Stimulated activated CD4-positive, alpha-beta T cell treated with anti-CD3 and anti-CD28 coated beads, Interleukin-1b, Interleukin-23, amount 100 ng/mL, for 4 hours (primary cell): ENCODE measurements at regions not wholly inside any gene's neighbourhood (a gene's known extent, or its start where the extent isn't known, plus 50 kb on each side); places are given as distances from the start of the nearest gene placed in this dataset.

Source experiments
- DNase-seq, 2 donors: peaks; one replicate each; pipeline ENCODE4 v3.0.0-alpha.2; 2020; ENCODE audit warnings: low read depth in 2 of 2

DNA sequence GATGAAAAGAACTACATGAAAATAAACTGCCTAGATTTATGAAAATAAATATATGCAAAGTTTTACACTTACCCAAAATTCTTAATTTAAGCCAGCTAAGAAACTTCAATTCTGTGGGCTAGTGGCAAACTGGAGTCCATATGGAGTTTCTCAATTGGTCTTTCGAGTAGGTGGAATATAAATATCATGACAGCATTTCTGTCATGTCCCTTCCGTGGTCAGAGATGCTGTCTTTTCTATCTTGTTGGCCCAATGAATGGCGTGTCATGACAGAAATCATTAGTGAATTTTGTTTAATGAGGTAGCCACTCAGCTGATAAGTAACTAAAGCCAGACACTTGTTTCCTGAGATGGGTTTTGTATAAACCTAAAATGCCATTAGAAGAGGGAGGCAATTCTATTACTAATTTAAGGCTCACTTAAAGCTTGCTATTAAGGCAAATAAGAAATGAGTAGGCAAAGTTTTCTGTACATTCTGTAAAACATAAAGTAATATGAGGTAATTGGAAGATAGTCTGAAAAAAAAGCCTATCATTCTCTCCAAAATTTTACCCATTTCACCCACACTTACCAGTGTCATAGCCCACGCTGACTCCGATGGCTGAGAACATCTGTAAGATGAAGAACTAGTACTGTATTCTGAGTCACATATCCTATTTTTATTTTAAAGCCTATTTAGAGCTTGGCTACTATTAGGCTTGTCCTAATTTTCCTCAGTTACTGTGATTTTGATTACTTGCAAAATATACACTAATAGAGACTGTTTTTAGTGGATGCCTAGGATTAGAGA is 419.3 kb upstream of the MEF2C start:
- no peak for DNase-seq

DNA sequence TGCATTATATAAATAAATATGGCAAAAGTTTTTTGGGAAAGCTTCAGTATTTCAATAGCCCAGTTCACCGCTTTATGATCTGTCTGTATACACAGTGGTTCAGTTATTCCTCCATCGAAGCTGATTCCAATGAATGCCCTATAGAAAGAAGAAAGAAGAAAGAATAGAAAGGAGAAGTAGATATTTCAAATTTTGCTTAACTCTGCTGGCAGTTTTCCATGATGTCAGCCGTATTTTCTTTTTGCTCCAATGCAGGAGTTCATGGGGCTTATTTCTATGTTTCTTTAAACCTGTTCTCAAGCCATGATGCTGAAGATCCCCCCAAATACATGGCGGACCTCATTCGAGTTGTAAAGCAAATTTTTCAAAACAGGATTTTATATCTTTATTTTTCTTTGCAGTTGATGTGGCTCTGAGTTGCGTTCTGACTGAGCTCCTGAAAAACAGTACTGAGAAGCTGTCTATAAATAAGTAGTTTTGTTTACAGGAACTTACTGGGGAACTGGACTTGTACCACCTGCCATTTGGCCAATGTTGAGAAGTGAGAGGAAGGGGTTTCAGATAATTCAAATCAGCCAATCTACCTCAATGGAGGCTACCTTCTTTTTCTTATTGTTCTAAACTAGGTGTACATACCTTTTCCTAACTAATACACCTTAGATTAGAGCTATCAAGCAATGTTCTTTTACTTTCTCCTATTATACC is 418.5 kb upstream of the MEF2C start:
- no peak for DNase-seq

DNA sequence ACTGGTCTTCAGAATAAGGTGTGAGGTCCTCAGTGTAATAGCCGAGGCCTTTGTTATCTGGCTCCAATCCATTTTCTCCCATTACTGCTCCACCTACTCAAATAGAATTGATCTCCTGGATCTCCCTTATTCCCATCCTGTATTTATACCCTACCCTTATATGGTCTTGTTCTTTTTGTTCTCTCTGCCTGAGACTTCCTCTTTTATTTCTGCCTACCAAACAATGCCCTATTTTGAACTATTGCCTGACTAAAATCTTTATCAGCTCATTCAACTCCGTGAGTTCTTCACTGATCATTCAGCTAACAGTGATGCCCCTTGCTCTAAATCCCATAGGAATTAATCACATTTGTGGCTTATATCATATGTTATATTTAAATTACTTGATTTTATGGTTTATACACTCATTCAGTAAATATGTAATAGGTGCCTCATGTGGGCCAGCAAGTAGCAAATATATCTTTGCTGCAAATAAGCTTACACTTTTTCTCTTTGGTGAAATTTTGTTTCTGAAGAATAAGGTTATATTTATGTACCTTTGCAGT is 417.5 kb upstream of the MEF2C start:
- no peak for DNase-seq

DNA sequence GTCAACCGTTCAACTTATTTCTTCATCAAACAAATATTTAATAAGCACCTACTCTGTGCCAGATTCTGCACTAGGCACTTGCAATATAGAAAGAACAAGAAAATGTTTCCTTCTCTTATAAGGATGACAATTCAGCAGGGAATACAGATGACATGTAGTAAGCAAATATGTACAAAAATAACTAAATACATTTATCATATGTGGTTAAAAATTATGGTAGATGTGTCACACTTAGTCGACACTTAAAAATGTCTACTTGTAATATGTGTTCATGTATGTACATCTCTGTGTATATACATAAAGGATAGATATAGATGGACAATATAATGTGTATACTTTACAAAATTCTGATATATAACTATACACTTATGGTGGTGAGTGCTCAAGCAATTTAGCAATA is 417.0 kb upstream of the MEF2C start:
- DNase-seq = no peak

DNA sequence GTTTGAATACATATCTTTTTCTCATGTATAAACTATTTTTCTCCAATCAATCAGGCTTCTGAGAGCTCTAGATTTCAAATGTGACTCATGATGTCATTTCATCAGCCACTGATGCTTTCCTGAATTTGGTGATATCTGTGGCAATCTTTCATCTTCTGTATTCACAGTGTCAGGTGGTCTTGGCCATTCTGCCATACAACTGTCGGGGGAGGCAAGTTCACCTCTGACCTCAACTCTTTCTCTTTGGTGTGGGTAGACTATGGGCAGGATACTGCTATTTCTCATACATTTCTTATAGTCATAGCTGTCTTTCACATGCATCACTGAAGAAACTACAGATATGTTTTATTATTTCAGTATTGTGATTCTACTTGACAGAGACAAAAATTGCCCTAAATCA is 414.1 kb upstream of the MEF2C start:
- no peak for DNase-seq

DNA sequence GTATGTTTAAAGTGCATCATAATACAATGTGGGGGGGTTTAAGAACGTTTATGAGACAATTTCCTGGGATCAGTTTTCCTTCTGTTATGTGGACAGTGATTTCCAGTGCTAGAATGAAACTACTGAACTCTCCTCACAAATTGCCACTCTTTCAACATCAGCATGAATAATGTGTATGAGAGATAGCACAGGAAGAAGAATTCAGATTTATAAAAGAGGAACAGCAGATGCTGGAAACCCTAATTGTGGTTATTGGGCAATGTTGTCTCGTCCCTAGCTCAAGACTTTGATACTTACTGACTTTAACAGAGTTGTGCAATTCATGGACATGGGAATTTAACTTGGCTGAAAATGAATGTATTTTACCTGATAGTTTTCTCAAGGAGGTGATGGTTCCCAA is 410.8 kb upstream of the MEF2C start:
- DNase-seq = no peak

DNA sequence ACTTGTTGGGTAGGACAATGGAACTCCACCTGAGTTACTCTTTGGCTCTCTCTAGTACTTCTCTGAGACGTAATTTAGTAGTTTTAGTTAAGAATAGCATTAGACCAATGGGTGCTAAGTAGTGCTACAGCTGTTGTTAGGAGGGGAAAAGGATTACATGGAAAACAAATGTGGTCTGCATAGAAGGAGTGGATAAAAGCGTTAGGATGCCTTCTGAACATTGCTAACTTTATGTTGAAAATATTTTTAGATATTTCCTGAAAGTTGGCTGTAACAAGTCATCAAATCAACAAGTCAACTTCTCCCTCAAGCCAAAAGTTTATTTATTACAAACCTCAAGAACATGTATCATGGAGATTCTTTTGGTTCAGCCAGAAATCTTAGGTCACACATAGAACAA is 409.5 kb upstream of the MEF2C start:
- DNase-seq = no peak

DNA sequence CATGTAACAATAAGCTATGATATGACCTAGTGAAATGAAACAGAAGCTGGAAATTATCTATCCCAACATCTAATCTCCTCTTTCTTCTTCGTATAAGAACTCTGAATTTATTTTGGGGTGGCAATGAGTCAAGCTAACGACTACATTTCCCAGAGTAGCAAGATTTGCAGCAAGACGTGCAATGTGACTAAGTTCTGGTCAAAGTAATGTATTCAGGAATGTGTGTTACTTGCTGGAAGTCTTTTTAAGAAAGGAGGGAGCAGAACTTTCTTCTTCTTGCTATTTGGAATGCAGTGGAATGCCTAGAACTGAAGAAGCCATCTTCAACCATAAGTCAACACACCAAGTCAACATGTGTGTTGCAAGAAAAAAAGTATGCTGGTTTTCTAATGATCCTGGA is 406.6 kb upstream of the MEF2C start:
- DNase-seq = no peak

DNA sequence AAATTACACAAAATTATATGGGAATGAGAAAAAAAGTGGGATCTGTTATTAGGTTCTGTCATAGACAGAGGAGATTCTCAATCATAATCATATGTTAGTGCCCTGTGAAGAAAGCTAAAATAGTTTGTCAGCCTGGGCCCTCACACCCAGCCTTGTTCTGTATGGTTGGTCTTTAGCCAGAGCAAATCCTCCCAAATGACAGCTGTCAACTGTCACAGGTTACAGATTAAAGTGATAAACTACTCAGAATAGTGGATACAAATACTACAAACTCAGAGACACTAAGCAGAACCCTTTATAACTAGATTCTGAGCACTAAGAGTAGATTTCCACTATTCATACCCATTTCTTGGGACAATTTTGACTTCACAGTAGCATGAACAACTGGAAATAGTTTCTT is 405.0 kb upstream of the MEF2C start:
- no peak for DNase-seq

DNA sequence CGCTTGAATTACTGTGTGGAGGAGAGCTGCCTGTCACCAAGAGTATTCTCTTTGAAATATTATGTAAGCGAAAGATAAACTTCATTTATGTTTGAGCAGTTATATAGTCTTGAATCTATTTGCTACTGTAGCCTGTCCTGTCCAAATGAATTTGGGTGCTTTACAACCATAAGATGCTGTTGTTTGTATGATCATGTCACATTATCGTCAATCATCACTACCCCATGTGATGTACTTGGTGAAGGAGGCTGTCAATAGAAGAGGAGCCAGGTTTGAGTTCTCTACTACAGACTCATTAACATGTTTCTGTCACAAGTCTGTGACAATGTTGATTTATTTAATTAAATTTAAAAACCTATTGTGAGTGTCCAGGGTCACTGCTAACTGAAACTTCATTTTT is 403.3 kb upstream of the MEF2C start:
- no peak for DNase-seq

DNA sequence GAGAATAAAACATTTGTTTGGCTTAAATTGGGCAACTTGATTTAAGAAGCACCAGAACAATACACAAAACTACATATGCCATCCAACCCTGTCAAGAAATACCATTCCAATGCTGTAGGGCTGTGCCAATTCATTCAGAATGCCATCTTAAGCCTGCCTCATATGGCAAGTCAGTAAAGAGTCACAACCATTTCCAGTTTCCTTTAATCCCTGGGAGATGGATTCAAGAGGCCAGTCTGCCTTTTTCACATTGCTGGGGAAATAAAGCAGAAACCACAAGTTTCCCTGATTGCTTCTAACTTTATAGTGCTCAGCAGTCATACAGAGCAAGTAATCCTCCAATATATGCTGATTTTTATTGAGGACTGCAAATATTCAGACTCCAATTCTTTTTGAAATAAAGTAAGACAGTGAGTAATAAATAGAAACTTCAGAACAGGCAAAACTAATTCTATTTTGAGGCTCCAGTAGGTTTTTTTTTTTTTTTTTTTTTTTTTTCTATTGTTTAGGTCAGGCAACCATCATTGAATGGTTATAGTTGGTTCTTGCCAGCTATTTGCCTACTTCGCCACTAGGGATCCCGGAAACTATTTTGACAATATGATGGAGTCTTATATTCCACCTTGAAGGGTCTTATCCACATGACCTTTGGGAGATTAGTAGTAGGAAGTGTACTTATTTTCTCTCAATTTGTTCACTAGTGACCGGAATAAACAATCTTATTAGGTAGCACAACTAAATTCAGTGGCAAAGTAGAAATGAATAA is 400.9 kb upstream of the MEF2C start:
- DNase-seq = no peak

DNA sequence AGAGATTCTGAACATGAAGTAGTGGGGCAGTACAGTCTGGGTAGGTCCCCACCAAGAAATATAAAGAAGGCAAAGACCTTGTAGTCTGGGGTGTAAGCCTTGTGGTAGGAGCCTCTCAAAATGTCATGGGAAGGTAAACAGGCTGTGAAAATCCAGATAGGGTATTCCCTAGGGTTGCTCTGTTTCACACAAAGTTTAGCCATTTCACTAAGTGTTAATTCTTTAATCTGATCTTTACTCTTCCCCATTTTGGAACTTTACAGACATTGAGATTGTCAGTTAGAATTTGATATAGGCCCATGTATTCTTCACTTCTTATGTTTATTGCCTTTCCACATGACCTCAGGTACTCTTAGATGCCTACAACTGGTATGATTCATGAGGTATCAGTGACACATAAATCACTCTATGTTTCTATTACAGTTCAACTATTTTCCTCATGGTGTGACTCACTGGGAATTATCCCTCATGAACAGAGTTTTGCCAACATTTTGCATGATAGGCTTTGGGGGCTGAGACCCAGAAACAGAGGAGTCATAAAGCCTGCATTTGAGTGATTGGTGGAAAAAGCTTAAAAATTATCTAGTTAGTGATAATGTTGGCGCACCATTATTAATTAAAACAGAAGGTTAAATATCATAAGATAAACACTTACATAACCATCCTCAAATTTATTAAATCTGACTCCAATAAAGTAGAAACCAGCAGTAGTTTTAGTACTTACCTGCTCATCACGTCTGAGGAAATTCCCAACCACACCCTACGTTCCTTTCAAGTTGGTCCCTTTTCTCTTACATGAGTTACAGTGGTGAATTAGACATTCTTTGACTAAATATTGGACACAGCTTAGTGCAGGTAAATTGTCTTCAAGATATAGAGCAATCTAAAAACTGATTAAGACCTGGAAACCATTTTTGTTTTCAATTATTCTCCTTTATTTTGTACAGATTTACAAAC is 399.8 kb upstream of the MEF2C start:
- no peak for DNase-seq

DNA sequence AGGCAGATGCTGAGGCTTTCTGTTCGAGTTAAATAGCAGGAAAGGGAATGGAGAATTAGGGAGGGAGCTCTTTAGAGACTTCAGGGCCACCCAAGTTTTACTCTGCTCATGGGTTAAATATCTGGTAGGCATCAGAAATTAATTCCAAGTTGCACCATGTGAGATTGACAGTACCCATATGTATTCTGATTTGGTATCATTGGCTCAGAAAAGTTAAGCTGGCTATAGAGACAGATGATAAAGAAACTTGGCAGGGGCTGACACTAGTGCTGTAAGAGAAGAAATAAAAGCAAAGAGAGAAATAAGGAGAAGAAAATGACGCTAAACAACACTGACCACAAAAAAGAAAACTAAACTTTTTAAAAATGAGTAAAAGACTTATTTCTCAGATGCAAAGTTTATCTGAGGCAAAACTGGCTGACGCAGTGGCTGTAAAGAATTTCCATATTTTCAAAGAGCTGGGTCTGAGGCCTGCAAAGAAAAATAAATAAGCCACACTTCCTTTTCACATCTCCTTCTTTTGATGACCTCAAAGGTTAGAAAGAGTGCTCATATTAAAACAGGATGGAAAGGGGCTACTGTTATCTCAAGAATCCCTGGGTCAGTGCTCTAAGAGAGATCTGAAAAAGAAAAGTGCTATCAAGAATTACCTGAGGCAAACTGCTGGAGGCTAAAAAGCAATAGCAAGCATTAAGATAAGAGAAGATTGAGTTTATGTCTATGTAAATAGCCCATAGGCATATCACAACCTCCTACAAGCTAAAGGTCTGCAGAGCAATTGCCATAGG is 399.0 kb upstream of the MEF2C start:
- no peak for DNase-seq

DNA sequence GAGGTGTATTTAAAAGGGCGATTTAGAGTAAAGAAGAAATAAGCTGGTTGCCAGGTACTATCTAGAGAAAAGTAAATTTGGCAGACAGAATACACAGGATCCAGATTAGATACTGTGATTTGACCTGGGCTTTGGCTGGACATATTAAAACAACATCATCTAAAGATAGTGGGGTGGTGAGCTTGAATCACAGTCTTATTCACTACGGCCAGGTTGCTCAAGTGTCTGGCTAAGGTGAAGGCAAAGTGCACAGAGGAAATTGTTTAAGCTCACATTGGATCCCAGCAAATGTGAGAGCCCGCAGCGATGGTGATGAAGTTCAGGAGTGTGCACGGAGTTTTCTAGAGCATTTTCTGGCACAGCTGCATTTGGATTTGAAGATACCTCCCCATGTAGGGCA is 398.2 kb upstream of the MEF2C start:
- DNase-seq = no peak

DNA sequence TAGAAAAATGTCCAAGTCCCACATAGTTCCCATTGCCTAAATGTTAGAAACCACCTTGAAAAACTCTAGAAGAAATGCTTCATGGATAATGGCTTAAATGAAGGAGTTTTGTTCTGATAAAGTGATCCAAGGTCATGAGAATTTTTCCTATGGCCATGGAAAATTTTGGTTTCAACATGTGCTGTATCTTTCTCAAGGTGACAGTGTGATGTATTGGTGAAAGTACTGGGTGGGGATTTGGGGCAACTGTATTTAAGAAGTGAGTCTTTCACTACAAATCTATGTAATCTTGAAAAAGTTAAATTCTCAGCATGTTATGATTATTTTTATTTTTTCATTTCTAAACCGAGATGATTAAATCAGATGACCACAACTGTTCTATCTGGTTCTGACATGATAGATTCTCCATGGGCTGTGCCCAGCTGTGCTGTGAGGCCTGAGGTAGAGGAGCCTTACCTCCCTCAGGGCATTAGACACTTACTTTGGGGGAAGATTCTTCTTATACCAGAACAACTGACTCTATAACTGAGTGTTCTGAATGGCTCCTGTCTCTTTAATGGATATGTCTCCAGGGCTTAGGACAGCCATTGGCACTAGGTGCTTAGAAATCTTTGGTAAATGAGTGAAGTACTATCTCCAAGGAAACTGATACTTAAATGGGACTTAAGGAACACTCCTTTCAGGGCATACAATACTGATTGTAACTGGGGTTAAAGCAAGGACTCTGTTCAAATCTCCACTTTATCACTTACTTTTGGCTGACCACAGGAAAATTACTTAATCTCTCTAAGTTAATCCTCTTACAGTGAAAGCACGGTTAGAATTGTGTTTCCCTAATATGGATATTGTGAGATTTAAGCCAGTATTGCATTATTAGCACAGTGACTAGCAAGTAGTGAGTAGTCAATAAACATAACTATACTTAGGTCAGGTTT is 397.4 kb upstream of the MEF2C start:
- no peak for DNase-seq

DNA sequence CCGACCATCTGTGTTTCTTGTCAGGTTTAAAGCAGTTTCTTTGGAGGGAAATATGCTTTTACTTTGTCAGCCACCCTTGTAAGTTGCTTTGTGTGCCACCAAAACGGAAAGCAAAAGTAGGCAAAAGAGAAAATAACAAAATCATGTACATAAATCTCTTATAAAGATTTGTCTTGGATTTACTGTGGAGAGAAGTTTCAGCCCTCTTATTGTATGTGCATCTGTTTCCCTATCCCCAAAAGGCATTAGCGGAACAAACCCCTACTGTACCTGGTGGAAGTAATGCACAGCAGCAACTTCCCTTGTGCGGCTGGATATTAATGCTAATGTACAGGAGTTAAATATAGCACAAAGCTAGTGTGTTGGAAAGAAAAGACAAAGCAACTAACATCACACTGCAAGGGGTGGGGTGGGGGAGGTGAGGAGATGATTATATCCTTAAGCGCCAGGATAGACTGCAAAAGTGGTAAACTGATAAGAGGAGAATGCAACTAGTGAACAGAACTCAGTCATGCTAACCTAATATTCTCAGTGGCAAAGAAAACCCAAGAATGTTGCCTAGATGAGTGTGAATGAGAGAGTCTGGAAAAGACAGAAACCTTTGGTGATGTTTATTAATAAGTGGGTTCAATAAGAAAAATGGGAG is 396.5 kb upstream of the MEF2C start:
- no peak for DNase-seq

DNA sequence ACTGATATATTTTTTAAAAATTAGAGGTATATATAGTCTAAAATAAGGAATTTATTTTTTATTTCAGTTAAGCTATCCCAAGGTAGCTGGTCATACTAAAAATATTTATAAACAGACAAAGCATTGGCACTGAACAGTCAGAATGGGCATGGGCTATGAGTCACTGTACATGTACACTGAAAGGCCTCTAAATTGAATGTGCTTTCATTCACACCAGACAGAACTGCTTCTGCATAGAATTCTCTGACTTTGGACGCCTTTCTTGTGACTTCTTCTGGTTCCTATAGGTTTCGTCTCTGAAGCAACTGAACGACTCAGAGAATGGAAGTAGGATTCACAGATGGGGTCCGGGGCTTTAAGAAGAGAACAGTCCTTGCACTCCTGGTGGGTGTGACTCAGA is 394.8 kb upstream of the MEF2C start:
- DNase-seq = no peak

DNA sequence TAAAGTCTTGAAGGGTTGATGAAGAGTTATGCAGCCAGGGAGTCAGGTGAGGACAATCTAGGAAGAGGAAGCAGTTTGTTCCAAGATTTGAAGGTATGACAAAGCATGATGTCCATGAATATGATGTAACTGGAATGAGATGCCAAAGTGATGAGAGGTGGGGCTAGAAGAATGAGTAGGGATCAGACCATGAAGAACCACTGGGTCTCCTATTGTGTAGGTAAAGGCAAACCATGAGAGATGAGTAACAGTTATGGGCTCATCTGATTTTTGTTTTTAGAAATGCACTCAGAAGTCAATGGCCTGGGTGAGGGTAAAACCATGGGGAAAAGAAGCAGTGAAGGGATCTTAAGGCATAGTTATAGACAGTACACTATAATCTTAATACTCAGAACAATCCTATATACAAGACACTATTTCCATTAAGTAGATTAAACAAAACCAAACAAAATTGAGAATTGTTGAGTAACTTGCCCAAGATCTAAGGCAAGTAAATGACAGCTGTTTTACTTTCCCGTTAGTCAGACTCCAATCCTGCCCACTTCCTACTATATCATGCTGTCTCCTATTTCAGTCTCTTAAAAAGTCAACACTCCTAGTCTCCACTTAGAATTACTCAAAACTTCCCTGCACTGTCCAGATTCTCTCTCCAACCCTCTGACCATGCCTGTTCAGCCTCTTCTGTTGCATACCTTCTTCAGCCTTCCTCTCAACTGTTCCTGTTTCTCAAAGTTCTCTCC is 393.8 kb upstream of the MEF2C start:
- DNase-seq = no peak
